ENCODE measurements at regions not wholly inside any gene's neighbourhood (a gene's known extent, or its start where the extent isn't known, plus 50 kb on each side); places are given as distances from the start of the nearest gene placed in this dataset.

- Histone ChIP-seq H3K4me3 (ENCODE audit: low read depth, low read length) (no peak overlapping the region), H3K36me3 (ENCODE audit: control insufficient read depth, insufficient read depth, low read length) (no peaks in the 10 kb centered on the region), H3K27me3 (ENCODE audit: control insufficient read depth, insufficient read depth, low read length) (no peaks in the 10 kb centered on the region)
- TF ChIP-seq CTCF (IDR thresholded peaks at IDR 0.05; ENCODE audit: insufficient read depth, low read length, severe bottlenecking), result no peak
- FAIRE-seq, result no peak
- no peak for DNase-seq (ENCODE audit: low read depth)
Measured at GRCh38 chr1:60448850-60449249, 375.3 kb upstream of the C1orf87 start.

- no peak for TF ChIP-seq CTCF (IDR thresholded peaks at IDR 0.05; ENCODE audit: insufficient read depth, low read length, severe bottlenecking)
- Histone ChIP-seq H3K4me3 (ENCODE audit: low read depth, low read length) (no peak overlapping the region), H3K36me3 (ENCODE audit: control insufficient read depth, insufficient read depth, low read length) (no peaks in the 10 kb centered on the region), H3K27me3 (ENCODE audit: control insufficient read depth, insufficient read depth, low read length) (no peaks in the 10 kb centered on the region)
- FAIRE-seq, result no peak
- DNase-seq (ENCODE audit: low read depth), result no peak
Measured at GRCh38 chr1:60444680-60445079, 371.1 kb upstream of the C1orf87 start.

GRCh38 chr1:60436186-60436585 is 362.6 kb upstream of the C1orf87 start:
- H3K27me3 ChIP-seq (ENCODE audit: control insufficient read depth, insufficient read depth, low read length), result no peaks in the 10 kb centered on the region
- no peaks in the 10 kb centered on the region for H3K36me3 ChIP-seq (ENCODE audit: control insufficient read depth, insufficient read depth, low read length)
- H3K4me3 ChIP-seq (ENCODE audit: low read depth, low read length), result no peak overlapping the region
- DNase-seq (ENCODE audit: low read depth) (no peak), FAIRE-seq (no peak)
- no peak for TF ChIP-seq CTCF (IDR thresholded peaks at IDR 0.05; ENCODE audit: insufficient read depth, low read length, severe bottlenecking)

- Histone ChIP-seq H3K27me3 (ENCODE audit: control insufficient read depth, insufficient read depth, low read length) (no peaks in the 10 kb centered on the region), H3K4me3 (ENCODE audit: low read depth, low read length) (no peak overlapping the region), H3K36me3 (ENCODE audit: control insufficient read depth, insufficient read depth, low read length) (no peaks in the 10 kb centered on the region)
- FAIRE-seq, result no peak
- DNase-seq (ENCODE audit: low read depth), result no peak
- TF ChIP-seq CTCF (IDR thresholded peaks at IDR 0.05; ENCODE audit: insufficient read depth, low read length, severe bottlenecking), result no peak
Measured at GRCh38 chr1:60431593-60431992, 358.0 kb upstream of the C1orf87 start.

GRCh38 chr1:60430375-60430774 is 356.8 kb upstream of the C1orf87 start:
- no peak for TF ChIP-seq CTCF (IDR thresholded peaks at IDR 0.05; ENCODE audit: insufficient read depth, low read length, severe bottlenecking)
- Histone ChIP-seq H3K27me3 (ENCODE audit: control insufficient read depth, insufficient read depth, low read length) (no peaks in the 10 kb centered on the region), H3K36me3 (ENCODE audit: control insufficient read depth, insufficient read depth, low read length) (no peaks in the 10 kb centered on the region), H3K4me3 (ENCODE audit: low read depth, low read length) (no peak overlapping the region)
- FAIRE-seq (no peak), DNase-seq (ENCODE audit: low read depth) (no peak)

GRCh38 chr1:60428127-60428526 is 354.6 kb upstream of the C1orf87 start:
- DNase-seq (ENCODE audit: low read depth), result no peak
- TF ChIP-seq CTCF (IDR thresholded peaks at IDR 0.05; ENCODE audit: insufficient read depth, low read length, severe bottlenecking), result no peak

More at GRCh38 chr1:60428127-60428526, 354.6 kb upstream of the C1orf87 start:
- Histone ChIP-seq H3K36me3 (ENCODE audit: control insufficient read depth, insufficient read depth, low read length) (no peaks in the 10 kb centered on the region), H3K4me3 (ENCODE audit: low read depth, low read length) (no peak overlapping the region), H3K27me3 (ENCODE audit: control insufficient read depth, insufficient read depth, low read length) (no peaks in the 10 kb centered on the region)
- FAIRE-seq, result no peak

All from bronchial epithelial cell (primary cell).